Keratinocyte (primary cell): ENCODE measurements at regions not wholly inside any gene's neighbourhood (a gene's known extent, or its start where the extent isn't known, plus 50 kb on each side); places are given as distances from the start of the nearest gene placed in this dataset.

Experiments
- DNase-seq: peaks from one replicate; pipeline ENCODE4 v3.0.0-alpha.2; 2011; ENCODE audit warnings: low read depth, missing footprints, low spot score
- FAIRE-seq: peaks from 2 replicates; lab custom pipeline; 2011; peaks lifted over from hg19 to GRCh38; lab: Jason Lieb, UNC
- H2AFZ ChIP-seq: 2 replicates; pipeline ENCODE4 v1.6.0; 2012; ENCODE audit warnings: low read length, control low read depth, inconsistent platforms; ENCODE audit not compliant: control insufficient read depth
- H3K27ac ChIP-seq: 2 replicates; pipeline ENCODE4 v1.5.1; 2011; ENCODE audit warnings: low read length; ENCODE audit not compliant: control insufficient read depth, insufficient read depth
- H3K27me3 ChIP-seq: 3 replicates; pipeline ENCODE4 v1.6.0; 2011; ENCODE audit warnings: low read length; ENCODE audit not compliant: control insufficient read depth, insufficient read depth; ENCODE audit errors: extremely low read depth
- H3K36me3 ChIP-seq, 2 experiments: 2 replicates in 1 of 2; 3 replicates in 1 of 2; pipeline ENCODE4 v1.5.1; 2011; ENCODE audit warnings: low read length in 2 of 2, mild to moderate bottlenecking in 1 of 2; ENCODE audit not compliant: control insufficient read depth in 2 of 2, insufficient read depth in 2 of 2; ENCODE audit errors: extremely low read depth in 1 of 2
- H3K4me1 ChIP-seq: 3 replicates; pipeline ENCODE4 v1.5.1; 2011; ENCODE audit warnings: low read length; ENCODE audit not compliant: control insufficient read depth, insufficient read depth; ENCODE audit errors: extremely low read depth
- H3K4me2 ChIP-seq: 3 replicates; pipeline ENCODE4 v1.6.0; 2011; ENCODE audit warnings: low read depth, low read length; ENCODE audit not compliant: control insufficient read depth, insufficient read depth; ENCODE audit errors: extremely low read depth
- H3K4me3 ChIP-seq, 3 experiments: fragments of 200-600 bp in 1 of 3; sonication (generic) in 1 of 3; 2 replicates in 2 of 3; 3 replicates in 1 of 3; pipeline ENCODE4 v1.5.1; 2011 to 2016; ENCODE audit warnings: low read length in 3 of 3, mild to moderate bottlenecking in 3 of 3, control low read depth in 2 of 3, inconsistent platforms in 1 of 3, low read depth in 1 of 3, mixed read lengths in 1 of 3, mixed run types in 1 of 3, moderate library complexity in 1 of 3; ENCODE audit not compliant: control insufficient read depth in 2 of 3, insufficient read depth in 2 of 3; ENCODE audit errors: extremely low read depth in 1 of 3
- H3K79me2 ChIP-seq: 2 replicates; pipeline ENCODE4 v1.6.0; 2012; ENCODE audit warnings: low read length; ENCODE audit not compliant: control insufficient read depth, insufficient read depth
- H3K9ac ChIP-seq: 3 replicates; pipeline ENCODE4 v1.6.0; 2011; ENCODE audit warnings: low read length; ENCODE audit not compliant: control insufficient read depth, insufficient read depth; ENCODE audit errors: extremely low read depth
- H3K9me1 ChIP-seq: 3 replicates; pipeline ENCODE4 v1.6.0; 2011; ENCODE audit warnings: low read length; ENCODE audit not compliant: control insufficient read depth, insufficient read depth; ENCODE audit errors: extremely low read depth
- H3K9me3 ChIP-seq: 2 replicates; pipeline ENCODE4 v1.5.1; 2012; ENCODE audit warnings: low read depth, low read length; ENCODE audit not compliant: control insufficient read depth
- H4K20me1 ChIP-seq: 3 replicates; pipeline ENCODE4 v1.6.0; 2011; ENCODE audit warnings: low read length; ENCODE audit not compliant: control insufficient read depth, insufficient read depth; ENCODE audit errors: extremely low read depth
- EZH2 ChIP-seq: IDR thresholded peaks from one replicate; pipeline ENCODE4 v1.6.1; 2012; ENCODE audit warnings: inconsistent platforms, mild to moderate bottlenecking, low read length, moderate library complexity
- dilution Hi-C: fragments of 300-500 bp; cut with MboI; formaldehyde crosslinking; loops from one replicate; pipeline ENCODE4 v1.7.0; 2020; ENCODE audit warnings: low sequenced_read_pairs; ENCODE audit not compliant: extremely low pct_ligation_motif_present
- TF ChIP-seq, protein P1 (sequence below), 3 experiments: IDR thresholded peaks in 1 of 3; conservative IDR thresholded peaks in 1 of 3; optimal IDR thresholded peaks in 1 of 3; 2 replicates in 2 of 3; 3 replicates in 1 of 3; pipeline versions ENCODE3 to v1.5.1; 2011; ENCODE audit warnings: low read length in 3 of 3, mild to moderate bottlenecking in 3 of 3, moderate library complexity in 2 of 3, control low read depth in 1 of 3, inconsistent platforms in 1 of 3; ENCODE audit not compliant: insufficient read depth in 2 of 3; ENCODE audit errors: extremely low read depth in 1 of 3

DNA sequence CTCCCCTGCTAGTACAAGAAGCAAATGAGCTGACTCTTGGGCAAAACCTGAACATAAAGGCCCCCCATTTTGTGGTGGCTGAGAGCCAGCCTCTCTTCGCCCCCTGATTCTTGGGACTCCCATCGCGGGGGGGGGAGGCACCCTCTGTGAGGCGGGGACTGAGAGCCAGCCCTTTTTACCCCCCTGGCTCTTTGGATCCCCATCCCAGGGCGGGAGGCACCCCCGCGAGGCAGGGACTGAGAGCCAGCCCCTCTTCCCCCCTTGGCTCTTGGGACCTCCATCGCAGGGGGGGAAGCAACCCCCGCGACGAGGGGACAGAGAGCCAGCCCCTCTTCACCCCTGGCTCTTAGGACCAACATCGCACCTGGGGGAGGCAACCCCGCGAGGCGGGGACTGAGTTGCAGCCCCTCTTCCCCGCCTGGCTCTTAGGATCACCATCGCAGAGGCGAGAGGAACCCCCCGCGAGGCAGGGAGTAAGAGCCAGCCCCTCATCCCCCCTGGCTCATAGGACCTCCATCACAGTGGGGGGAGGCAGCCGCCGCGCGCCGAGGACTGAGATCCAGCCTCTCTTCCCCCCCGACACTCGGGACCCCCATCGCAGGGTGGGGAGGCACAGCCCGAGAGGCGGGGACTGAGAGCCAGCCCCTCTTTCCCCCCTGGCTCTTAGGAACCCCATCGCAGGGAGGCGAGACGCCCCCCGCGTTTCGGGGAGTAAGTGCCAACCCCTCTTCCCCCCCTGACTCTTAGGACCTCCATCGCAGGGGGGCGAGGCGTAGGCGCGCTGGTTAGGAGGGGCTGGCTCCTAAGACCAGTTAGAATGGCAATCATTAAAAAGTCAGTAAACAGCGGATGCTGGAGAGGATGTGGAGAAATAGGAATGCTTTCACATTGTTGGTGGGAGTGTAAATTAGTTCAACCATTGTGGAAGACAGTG lies 2428.4 kb upstream of the PCDH20 start:
- H3K9me3 ChIP-seq, result no peaks in the 10 kb centered on the region
- TF ChIP-seq, protein P1, sequence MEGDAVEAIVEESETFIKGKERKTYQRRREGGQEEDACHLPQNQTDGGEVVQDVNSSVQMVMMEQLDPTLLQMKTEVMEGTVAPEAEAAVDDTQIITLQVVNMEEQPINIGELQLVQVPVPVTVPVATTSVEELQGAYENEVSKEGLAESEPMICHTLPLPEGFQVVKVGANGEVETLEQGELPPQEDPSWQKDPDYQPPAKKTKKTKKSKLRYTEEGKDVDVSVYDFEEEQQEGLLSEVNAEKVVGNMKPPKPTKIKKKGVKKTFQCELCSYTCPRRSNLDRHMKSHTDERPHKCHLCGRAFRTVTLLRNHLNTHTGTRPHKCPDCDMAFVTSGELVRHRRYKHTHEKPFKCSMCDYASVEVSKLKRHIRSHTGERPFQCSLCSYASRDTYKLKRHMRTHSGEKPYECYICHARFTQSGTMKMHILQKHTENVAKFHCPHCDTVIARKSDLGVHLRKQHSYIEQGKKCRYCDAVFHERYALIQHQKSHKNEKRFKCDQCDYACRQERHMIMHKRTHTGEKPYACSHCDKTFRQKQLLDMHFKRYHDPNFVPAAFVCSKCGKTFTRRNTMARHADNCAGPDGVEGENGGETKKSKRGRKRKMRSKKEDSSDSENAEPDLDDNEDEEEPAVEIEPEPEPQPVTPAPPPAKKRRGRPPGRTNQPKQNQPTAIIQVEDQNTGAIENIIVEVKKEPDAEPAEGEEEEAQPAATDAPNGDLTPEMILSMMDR (optimal IDR thresholded peaks at IDR 0.05 in 1 of 3, IDR thresholded peaks at IDR 0.05 in 1 of 3, conservative IDR thresholded peaks at IDR 0.05 in 1 of 3; ENCODE audit: extremely low read depth in 1 of 3, insufficient read depth in 2 of 3, low read length in 3 of 3), result no peak
- no peak for TF ChIP-seq EZH2
- no peaks in the 10 kb centered on the region for H4K20me1 ChIP-seq
- no peak overlapping the region for H3K9ac ChIP-seq
- H3K4me3 ChIP-seq, result no peak overlapping the region
- DNase-seq, result no peak
- H3K27me3 ChIP-seq, result no peaks in the 10 kb centered on the region
- no peak overlapping the region for H3K4me2 ChIP-seq
- no peak for FAIRE-seq
- H3K79me2 ChIP-seq, result no peaks in the 10 kb centered on the region
- H3K4me1 ChIP-seq, result no peaks in the 10 kb centered on the region
- no peak overlapping the region for H3K27ac ChIP-seq
- H2AFZ ChIP-seq, result no peak overlapping the region
- no peaks in the 10 kb centered on the region for H3K36me3 ChIP-seq
- dilution Hi-C loops, result no loop called here
- no peaks in the 10 kb centered on the region for H3K9me1 ChIP-seq

DNA sequence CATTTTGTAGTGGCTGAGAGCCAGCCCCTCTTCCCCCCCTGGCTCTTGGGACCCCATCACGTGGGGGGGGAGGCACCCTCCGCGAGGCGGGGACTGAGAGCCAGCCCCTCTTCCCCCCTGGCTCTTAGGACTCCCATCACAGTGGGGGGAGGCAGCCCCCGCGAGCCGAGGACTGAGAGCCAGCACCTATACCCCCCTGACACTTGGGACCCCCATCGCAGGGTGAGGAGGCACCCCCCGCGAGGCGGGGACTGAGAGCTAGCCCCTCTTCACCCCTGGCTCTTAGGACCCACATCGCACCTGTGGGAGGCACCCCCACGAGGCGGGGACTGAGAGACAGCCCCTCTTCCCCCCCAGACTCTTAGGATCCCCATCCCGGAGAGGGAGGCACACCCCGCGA lies 2426.5 kb upstream of the PCDH20 start:
- Histone ChIP-seq H2AFZ (no peak overlapping the region), H3K9ac (no peak overlapping the region), H3K9me1 (no peaks in the 10 kb centered on the region), H4K20me1 (no peaks in the 10 kb centered on the region), H3K79me2 (no peaks in the 10 kb centered on the region), H3K27me3 (no peaks in the 10 kb centered on the region), H3K4me1 (no peaks in the 10 kb centered on the region), H3K9me3 (no peaks in the 10 kb centered on the region), H3K36me3 (no peaks in the 10 kb centered on the region), H3K4me3 (no peak overlapping the region), H3K4me2 (no peak overlapping the region), H3K27ac (no peak overlapping the region)
- DNase-seq (no peak), FAIRE-seq (no peak)
- dilution Hi-C loops, result no loop called here
- TF ChIP-seq, protein P1 (optimal IDR thresholded peaks at IDR 0.05 in 1 of 3, IDR thresholded peaks at IDR 0.05 in 1 of 3, conservative IDR thresholded peaks at IDR 0.05 in 1 of 3; ENCODE audit: extremely low read depth in 1 of 3, insufficient read depth in 2 of 3, low read length in 3 of 3), result no peak
- TF ChIP-seq EZH2, result no peak
